ENCODE measurements at regions not wholly inside any gene's neighbourhood (a gene's known extent, or its start where the extent isn't known, plus 50 kb on each side); places are given as distances from the start of the nearest gene placed in this dataset.

- no TSS peak for BruUV-seq (replicated peaks)
- H3K4me1 ChIP-seq (ENCODE audit: control insufficient read depth, insufficient read depth, low read length), result no peaks in the 10 kb centered on the region
- in situ Hi-C loops (cut with MboI), result no loop called here
Observed at GRCh38 chr2:88855620-88856408, 164.3 kb downstream of the RPIA start.

DNA sequence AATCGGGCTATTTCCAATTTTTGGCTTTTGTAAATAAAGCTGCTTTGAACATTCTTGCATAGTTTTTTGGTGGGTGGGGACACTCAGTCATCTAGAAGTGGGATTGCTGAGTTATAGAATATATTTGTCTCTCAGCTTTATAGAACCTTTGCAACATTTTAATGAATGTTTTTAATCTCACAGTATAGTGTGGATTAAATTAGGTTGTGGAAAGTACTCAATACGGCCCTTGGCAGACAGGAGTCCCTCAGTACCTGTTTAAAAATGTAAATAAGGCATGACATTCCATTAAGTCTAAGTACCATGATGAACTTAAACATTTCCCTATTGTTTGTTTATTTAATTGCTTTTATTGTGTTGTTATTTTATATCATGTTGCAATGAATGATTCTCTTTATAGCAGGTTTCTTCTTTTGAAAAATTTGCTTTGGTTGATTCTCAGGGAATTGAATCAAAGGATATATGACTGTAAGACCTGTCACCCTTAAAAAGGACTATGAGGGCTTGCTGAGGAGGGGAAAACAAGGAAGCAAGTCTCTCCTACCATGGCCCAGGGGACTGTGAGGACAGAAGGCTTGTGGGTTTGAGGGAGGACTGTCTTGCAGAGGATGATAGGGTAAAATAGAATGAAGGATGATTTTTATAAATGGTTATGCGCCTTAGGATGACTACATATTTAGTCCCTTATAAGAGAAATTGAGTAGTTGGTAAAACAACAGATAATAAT lies 165.1 kb downstream of the RPIA start:
- no TSS peak for BruUV-seq (replicated peaks)
- Histone ChIP-seq H2AFZ (ENCODE audit: control insufficient read depth, low read depth, low read length) (no peak overlapping the region), H3K4me3 (no peak overlapping the region), H3K9ac (ENCODE audit: control insufficient read depth, insufficient read depth, low read length) (no peak overlapping the region; the same call in 1 of the 2 replicates), H3K9me3 (replicated peaks; ENCODE audit: control insufficient read depth, insufficient read depth, low read length) (no peaks in the 10 kb centered on the region), H3K4me1 (ENCODE audit: control insufficient read depth, insufficient read depth, low read length) (no peaks in the 10 kb centered on the region), H3K36me3 (ENCODE audit: control insufficient read depth in 2 of 2, insufficient read depth in 2 of 2, low read length in 1 of 2) (no peaks in the 10 kb centered on the region), H3K4me2 (ENCODE audit: control insufficient read depth, insufficient read depth) (no peak overlapping the region), H3K27me3 (replicated peaks in 1 of 2; ENCODE audit: control insufficient read depth in 2 of 2, insufficient read depth in 2 of 2, low read length in 1 of 2) (no peaks in the 10 kb centered on the region), H3K27ac (ENCODE audit: control insufficient read depth, insufficient read depth) (peak overlapping the region; percentile 44; the same call in 1 of the 2 replicates), H3K79me2 (ENCODE audit: control insufficient read depth, insufficient read depth, low read length) (no peaks in the 10 kb centered on the region; the same call in 1 of the 2 replicates), H4K20me1 (ENCODE audit: control insufficient read depth, insufficient read depth) (no peaks in the 10 kb centered on the region)
- DNase-seq (ENCODE audit: low read depth, low spot score) (no peak), FAIRE-seq (no peak), ATAC-seq (no peak)
- ChIA-PET CTCF (no interaction called here), RAD21 (ENCODE audit: unreplicated experiment) (no interaction called here), POLR2A (no interaction called here), SMC1A (ENCODE audit: uncharacterized antibody, unreplicated experiment) (no interaction called here)
- in situ Hi-C loops (cut with MboI) (no loop called here), intact Hi-C loops (cut with micrococcal nuclease; ENCODE audit: unreplicated experiment) (no loop called here)
- 0% methylated on average over 3 of the region's 3 CpGs for WGBS (ENCODE audit: insufficient coverage, insufficient replicate concordance, low lambda C conversion rate, missing lambda C conversion rate)
- TF ChIP-seq GATAD2B (conservative IDR thresholded peaks at IDR 0.05; ENCODE audit: low read depth) (no peak), MEF2A (IDR thresholded peaks at IDR 0.05; ENCODE audit: insufficient read depth, low read depth, low read length) (no peak), SREBF2 (IDR thresholded peaks at IDR 0.05; ENCODE audit: low read length) (no peak), CHD1 (IDR thresholded peaks at IDR 0.05; ENCODE audit: low read depth, low read length) (no peak), RBBP5 (conservative IDR thresholded peaks at IDR 0.05) (no peak), IKZF2 (IDR thresholded peaks at IDR 0.05) (no peak), SP1 (IDR thresholded peaks at IDR 0.05; ENCODE audit: low read depth, low read length) (no peak), HDAC2 (IDR thresholded peaks at IDR 0.05) (no peak), NBN (IDR thresholded peaks at IDR 0.05) (no peak), ESRRA (IDR thresholded peaks at IDR 0.05; ENCODE audit: low read length) (no peak), RB1 (IDR thresholded peaks at IDR 0.05; ENCODE audit: borderline replicate concordance) (no peak), SUZ12 (IDR thresholded peaks at IDR 0.05; ENCODE audit: unreplicated experiment) (no peak), CREB1 (IDR thresholded peaks at IDR 0.05; ENCODE audit: low read depth) (no peak)
- TF ChIP-seq, protein P1, sequence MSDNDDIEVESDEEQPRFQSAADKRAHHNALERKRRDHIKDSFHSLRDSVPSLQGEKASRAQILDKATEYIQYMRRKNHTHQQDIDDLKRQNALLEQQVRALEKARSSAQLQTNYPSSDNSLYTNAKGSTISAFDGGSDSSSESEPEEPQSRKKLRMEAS (IDR thresholded peaks at IDR 0.05; ENCODE audit: low read depth, low read length), result no peak

More at GRCh38 chr2:88855620-88856408, 164.3 kb downstream of the RPIA start:
- Histone ChIP-seq H3K4me3 (no peak overlapping the region), H3K27me3 (replicated peaks in 1 of 2; ENCODE audit: control insufficient read depth in 2 of 2, insufficient read depth in 2 of 2, low read length in 1 of 2) (no peaks in the 10 kb centered on the region), H3K36me3 (ENCODE audit: control insufficient read depth in 2 of 2, insufficient read depth in 2 of 2, low read length in 1 of 2) (no peaks in the 10 kb centered on the region), H2AFZ (ENCODE audit: control insufficient read depth, low read depth, low read length) (no peak overlapping the region), H3K79me2 (ENCODE audit: control insufficient read depth, insufficient read depth, low read length) (no peaks in the 10 kb centered on the region; the same call in 1 of the 2 replicates), H3K9ac (ENCODE audit: control insufficient read depth, insufficient read depth, low read length) (no peak overlapping the region), H3K4me2 (ENCODE audit: control insufficient read depth, insufficient read depth) (no peak overlapping the region), H3K27ac (ENCODE audit: control insufficient read depth, insufficient read depth) (peak overlapping the region; percentile 33; the same call in 1 of the 2 replicates), H3K9me3 (replicated peaks; ENCODE audit: control insufficient read depth, insufficient read depth, low read length) (no peaks in the 10 kb centered on the region), H4K20me1 (ENCODE audit: control insufficient read depth, insufficient read depth) (no peaks in the 10 kb centered on the region)
- WGBS (ENCODE audit: insufficient coverage, insufficient replicate concordance, low lambda C conversion rate, missing lambda C conversion rate), result 0% methylated on average over 3 of the region's 3 CpGs
- FAIRE-seq (no peak), ATAC-seq (no peak), DNase-seq (ENCODE audit: low read depth, low spot score) (no peak)
- SMC1A ChIA-PET (ENCODE audit: uncharacterized antibody, unreplicated experiment), result no interaction called here
- CTCF ChIA-PET, result no interaction called here
- RAD21 ChIA-PET (ENCODE audit: unreplicated experiment), result no interaction called here
- intact Hi-C loops (cut with micrococcal nuclease; ENCODE audit: unreplicated experiment), result no loop called here
- POLR2A ChIA-PET, result no interaction called here
- TF ChIP-seq PAX5 (IDR thresholded peaks at IDR 0.05; ENCODE audit: borderline replicate concordance, low read depth, low read length), result no peak
- peak; percentile 66; the same call in 1 of the 2 replicates for TF ChIP-seq POLR2AphosphoS2 (IDR thresholded peaks at IDR 0.05; ENCODE audit: low read depth, low read length)
